Renal cortical epithelial cell (primary cell): ENCODE measurements at regions not wholly inside any gene's neighbourhood (a gene's known extent, or its start where the extent isn't known, plus 50 kb on each side); places are given as distances from the start of the nearest gene placed in this dataset.
"Not testable (repeated sequence)": the region's sequence is repeated elsewhere in the genome, so short reads cannot be mapped to it uniquely, and the experiment has no call there.

Experiments
- DNase-seq: peaks from one replicate; pipeline ENCODE4 v3.0.0-alpha.2; 2011; ENCODE audit warnings: low read depth

DNA sequence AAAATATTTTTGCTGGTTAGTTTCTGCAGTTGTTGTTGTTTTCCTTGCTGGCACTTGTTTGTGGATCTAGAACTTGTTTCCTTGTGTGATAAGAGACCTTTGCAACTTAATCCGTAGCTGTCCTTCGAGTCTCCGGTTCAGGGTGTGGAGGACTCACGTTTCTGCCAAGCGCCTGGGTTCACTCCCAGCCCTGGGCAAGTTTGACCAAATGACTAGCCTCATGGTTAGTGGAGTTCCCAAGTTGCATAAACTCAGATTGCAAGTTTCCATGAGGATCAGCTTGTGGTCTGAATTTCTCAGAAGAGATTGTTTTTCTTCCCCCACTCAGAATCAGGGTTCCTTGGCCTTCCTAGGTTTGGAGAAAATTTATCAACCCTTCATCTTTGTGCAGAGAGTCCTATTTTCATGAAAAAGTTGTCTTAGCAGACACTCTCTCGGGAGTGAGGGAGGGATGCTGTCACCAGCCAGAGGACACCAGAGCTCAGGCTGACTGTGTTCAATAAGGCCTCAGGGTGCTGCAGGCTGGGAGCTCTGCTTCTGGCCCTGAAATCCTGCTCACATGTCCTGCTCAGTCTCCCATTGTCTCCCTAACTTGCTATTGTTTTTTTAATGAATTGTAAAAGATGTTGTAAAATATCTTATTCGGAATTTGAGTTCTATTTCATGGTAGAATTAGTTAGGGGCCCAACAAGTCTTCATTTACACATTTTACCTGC is 377.7 kb upstream of the KLF6 start:
- DNase-seq: peak; percentile 6

- no peak for DNase-seq
Observed at GRCh38 chr10:4159173-4159572, 374.2 kb upstream of the KLF6 start.

DNA sequence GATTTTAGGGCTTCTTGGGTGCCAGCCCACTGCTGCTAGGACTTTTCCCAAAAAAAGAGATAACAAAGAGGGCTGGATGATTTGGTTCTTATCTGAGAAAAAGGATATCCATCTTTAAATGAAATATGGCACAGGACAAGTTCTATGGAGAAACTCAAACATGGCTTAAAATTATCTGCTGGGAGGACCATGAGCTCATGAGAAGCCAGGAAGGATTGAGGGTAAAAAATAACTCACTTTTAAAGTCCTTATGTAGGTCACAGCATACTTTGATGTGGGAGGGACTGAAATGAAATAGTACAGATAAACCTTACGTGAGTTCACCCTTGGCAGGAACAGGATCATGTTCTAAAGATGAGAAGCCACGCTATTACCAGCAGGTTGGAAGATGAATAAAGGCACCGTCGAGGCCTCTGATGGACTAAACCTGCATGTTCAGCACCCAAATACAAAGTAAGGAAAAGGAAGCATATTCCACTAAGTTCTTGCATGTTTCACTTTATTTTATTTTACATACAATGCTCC is 369.2 kb upstream of the KLF6 start:
- DNase-seq: no peak

GRCh38 chr10:4151466-4151865 is 366.5 kb upstream of the KLF6 start:
- DNase-seq: no peak

DNA sequence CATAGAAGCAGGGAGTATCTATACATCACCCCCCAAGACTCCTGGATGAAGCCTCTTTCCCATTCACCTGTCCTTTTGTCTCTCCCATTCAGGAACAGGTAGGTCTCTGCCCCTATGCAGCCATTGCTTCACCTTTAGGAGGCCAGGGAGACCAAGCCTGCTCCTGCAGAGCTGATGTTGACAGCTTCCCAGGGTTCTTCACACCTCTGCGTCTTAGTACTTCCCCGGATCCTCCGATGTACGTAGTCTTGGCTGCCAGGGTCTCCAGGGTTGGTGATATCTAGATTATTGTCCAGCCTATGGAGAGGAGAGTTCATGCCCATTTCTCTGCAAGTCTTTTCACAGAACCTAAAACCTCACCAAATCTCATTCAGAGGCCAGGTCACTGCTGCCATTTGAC is 365.7 kb upstream of the KLF6 start:
- DNase-seq: no peak

DNA sequence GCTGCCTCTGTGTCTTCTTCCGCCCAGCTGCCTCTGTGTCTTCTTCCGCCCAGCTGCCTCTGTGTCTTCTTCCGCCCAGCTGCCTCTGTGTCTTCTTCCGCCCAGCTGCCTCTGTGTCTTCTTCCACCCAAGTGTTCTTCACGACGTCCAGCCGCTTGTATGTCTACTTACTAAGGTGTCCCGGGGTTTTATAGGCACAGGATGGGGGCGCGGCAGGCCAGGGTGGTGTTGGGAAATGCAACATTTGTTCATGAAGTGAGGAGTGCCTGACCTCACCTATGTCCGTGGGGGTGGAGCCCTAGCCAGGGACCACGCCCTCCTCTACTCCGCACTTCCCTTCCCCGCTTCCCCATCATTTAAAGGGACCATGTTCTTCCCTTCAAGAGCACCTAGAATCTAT is 364.5 kb upstream of the KLF6 start:
- DNase-seq: not testable (repeated sequence)

GRCh38 chr10:4147245-4147644 is 362.2 kb upstream of the KLF6 start:
- DNase-seq: no peak

GRCh38 chr10:4144817-4145216 is 359.8 kb upstream of the KLF6 start:
- peak; percentile 71 for DNase-seq

- peak; percentile 22 for DNase-seq
Observed at GRCh38 chr10:4141471-4141870, 356.5 kb upstream of the KLF6 start.

GRCh38 chr10:4138146-4138721 is 353.2 kb upstream of the KLF6 start:
- peak; percentile 47 for DNase-seq

DNA sequence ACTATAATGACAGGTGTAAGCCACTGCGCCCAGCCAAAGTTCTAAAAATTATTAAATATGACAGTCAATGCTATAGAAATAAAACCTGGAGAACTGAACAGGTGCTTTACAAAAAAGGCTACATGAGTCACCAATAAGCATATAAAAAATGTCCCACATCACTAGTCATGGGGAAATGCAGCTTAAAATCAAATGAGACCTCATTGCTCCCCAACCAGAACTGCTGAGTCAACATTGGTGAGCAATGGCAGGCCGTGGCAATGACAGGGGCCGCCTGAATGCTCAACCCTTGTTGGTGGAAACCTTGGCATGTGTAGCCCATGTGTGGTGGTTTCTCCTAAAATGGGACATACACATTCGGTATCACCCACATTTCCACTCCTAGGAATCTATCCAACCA is 352.3 kb upstream of the KLF6 start:
- peak; percentile 36 for DNase-seq

DNA sequence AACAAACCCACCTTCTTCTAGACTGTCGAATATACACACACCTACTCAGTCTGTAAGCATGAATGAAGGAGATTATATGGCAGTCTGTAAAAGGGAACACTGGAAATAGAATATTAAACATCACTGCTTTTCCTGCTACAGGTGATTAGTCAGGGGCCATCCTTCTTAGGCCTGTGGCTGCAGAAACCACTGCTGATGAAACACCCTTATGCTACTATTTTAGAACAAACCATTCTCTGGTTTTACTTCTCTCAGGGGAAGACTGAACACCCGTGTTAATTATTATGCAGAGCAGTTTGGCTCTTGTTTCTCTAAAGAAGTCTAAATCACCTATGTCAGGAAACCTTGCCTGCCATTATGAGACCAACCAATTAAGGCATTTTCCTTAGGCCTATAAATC is 351.1 kb upstream of the KLF6 start:
- DNase-seq: peak; percentile 90

DNA sequence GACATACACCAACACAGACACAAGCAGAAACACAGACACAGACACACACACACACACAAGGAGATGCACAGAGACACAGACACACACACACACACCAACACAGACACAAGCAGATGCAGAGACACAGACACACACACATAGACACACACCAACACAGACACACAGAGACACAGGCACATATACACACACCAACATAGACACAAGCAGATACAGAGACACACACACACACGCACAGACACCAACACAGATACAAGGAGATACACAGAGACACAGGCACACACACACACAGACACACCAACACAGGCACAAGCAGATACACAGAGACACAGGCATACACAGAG is 347.2 kb upstream of the KLF6 start:
- no peak for DNase-seq

DNA sequence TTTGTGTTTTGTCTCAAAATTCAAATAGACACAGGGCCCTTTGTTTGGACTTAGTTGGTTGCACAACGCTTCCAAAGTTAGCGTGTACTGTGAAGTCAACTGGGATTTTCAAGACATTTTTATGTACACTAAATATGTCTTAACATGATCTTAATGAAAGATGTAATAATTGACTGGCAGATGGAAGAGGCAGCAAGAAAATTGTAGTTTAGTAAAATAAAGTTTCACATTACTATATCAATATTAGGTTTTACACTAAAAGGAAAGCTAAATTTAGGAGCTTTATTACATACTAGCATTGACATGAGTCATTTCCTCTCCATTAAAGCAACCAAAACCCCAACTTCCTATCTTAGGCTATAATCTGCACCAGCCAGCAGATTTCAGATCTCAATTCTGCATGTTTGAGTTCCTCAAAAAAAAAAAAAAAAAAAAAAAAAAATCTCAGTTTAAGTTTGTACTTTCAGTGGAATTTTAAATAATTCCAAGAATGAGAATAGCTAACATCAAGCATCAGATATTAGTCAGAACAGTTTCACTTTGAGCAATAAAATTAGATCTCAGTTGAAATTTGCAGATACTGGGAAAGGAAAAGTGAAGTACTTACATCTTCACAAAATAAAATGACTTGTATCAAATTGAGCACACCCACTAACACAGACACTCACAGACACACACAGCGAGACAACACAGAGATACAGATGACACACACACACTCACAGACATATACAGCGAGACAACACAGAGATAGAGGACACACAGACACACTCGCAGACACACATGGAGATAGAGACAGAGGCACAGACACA is 346.6 kb upstream of the KLF6 start:
- peak; percentile 73 for DNase-seq

DNA sequence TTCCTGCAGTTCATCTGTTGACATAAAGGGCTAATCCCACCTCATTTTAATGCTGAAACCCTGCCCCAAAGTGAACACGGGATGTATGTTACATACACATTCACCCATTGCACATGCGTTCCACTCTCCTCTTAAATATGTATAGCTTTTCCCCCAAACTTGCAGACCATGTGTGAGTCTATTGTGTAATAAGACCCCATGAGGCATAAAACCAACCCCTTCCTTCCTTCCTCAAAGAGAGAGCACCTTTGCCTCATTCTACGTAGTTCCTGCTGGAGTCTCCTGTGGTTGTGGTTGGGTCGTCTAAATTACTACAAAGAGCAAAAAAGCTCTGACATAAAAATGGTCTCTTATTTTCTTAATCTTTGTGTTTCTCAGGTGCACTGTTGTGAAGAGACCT is 345.7 kb upstream of the KLF6 start:
- DNase-seq: no peak

DNA sequence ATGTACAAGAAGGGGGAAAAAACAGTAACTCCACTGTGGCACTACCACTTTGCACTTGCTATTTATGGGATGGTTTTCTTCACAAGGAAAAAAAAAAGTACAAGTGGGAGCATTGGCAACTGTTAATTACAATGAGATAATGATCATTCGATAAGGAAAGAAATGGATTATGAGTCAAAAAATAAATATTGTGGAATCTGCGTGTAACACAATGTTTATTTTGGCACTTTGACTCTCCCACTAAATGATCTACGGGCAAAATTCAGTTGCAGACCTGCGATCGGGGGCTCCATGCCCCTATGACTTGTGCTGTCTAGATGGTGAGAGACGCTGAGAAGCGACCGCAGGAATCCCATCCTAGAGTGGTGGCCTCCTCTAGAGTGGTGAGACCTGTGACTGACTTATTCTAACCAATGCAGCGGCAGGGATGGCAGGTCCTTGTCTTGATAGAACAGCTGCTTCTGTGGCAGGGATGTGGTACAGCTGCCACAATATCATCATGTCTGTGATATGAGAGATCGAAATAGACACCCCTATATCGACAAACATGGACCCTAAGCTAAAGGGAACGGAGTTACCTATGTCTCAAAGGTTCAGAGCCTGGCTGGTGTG is 345.0 kb upstream of the KLF6 start:
- DNase-seq: no peak

DNA sequence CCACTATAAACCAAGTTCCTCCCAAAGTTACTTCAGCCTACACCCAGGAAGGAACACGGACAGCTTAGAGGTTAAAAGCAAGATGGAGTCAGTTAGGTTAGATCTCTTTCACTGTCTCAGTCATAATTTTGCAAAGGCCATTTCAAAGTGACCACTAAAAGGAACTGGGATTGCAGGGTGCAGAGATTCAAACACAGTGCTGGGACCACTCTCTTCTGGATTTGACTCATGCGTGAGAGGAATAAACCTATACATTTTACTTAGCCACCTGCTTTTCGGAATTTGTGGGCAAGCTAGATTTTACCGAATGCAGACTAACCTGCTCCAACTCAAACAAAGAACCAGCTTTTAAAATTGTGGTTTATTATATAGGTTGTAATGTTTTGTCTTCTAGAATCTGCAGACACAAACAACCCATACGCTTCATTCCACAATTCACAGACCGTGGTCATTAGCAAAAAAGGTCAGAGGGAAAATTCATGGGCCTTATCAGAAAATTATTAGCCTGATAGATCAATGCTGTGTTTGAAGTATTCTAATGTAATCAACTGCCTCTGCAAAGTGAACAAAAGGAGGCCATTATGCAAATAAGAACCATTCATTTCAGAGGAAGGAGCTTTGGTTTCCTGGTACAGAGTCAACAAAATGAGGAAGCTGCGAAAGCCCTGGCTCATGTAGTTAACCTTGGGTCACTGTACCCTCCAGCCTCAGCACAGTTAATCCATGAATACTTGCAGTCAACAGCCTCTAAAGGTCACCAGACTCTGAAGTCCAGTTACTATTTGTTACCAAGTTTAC is 342.7 kb upstream of the KLF6 start:
- peak; percentile 84 for DNase-seq

DNA sequence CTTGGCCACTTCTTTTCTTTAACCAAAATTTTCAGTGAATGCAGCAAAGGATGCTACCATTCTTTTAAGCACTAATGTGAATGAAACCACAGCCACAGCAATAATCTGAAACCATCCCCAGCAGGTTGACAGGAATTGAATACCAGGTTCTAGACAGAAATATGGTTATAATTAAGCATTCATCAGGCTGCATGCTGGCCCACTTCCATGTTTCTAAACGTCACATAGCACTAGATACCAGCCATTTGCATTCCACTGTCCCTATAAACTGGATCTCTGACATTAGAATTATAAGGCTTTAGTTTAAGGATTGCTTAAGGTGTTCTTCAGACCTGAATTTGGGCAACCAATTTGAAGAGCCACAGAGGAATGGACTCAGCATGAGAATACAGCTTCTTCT is 340.8 kb upstream of the KLF6 start:
- no peak for DNase-seq

DNA sequence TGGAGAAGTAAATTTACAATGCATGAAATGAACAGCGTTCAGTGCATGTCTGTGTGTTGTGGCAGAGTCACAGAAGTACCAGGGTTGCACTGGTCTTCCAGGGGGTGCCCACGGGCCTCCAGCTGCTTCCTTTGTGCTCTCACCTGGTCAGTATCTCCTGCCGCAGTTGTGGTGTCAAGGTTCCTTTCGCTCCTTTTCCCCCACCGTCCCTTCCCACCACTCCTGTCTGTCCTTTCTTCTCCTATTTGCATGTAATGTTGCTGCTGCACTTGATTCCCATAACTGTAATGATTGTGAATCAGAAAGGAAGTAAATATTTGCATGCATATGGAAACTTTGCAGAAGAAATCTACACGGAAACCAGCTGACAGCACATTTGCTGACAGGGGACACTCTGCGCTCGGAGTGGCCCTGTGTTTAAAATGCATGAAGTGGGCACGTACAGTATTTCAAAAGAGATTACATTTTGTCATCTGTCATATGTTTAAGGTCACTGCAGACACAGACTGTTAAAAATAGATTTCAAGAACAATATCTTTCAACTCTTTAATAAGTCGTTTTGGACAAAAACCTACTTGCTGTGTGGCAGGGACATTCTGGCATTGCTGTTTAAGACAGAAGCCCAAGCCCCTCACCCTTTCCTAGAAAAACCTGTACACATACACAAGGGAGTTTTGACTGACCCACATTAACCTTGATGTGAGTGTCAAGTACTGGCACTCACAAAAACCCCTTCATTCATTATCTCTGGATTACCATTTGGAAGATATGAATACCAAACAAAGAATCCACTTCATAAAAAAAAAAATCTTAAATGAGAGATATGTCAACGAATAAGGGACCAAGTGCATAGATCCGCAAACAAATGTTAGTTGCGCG is 336.7 kb upstream of the KLF6 start:
- no peak for DNase-seq

DNA sequence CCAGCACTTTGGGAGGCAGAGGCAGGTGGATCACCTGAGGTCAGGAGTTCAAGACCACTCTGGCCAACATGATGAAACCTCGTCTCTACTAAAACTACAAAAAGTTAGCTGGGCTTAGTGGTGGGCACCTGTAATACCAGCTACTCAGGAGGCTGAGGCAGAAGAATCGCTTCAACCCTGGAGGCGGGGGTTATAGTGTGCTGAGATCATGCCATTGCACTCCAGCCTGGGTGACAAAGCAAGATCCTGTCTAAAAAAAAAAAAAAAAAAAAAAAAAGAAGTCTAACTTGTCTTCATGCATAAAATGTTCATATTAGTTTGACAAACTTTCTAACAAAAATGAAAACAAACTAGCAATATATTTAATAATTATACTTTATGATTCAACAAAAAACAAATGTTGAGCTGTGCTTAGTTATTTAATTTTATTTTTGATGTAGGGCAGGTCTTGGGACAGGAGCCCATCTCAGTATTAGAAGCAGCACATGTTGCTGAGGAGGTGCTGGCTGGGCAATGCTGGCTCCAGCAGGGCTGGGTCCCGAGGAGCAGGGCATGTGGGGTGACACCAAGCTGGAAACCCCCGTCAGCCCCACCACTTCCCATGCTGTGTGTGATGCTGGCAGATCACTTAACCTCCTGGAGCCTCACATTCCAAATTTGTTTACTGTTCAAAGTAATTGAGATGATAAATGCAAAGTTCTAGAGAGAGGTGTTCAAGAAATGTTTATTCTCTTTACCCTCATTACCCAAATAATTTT is 335.3 kb upstream of the KLF6 start:
- DNase-seq: no peak
